ENCODE measurements at regions not wholly inside any gene's neighbourhood (a gene's known extent, or its start where the extent isn't known, plus 50 kb on each side); places are given as distances from the start of the nearest gene placed in this dataset.

DNA sequence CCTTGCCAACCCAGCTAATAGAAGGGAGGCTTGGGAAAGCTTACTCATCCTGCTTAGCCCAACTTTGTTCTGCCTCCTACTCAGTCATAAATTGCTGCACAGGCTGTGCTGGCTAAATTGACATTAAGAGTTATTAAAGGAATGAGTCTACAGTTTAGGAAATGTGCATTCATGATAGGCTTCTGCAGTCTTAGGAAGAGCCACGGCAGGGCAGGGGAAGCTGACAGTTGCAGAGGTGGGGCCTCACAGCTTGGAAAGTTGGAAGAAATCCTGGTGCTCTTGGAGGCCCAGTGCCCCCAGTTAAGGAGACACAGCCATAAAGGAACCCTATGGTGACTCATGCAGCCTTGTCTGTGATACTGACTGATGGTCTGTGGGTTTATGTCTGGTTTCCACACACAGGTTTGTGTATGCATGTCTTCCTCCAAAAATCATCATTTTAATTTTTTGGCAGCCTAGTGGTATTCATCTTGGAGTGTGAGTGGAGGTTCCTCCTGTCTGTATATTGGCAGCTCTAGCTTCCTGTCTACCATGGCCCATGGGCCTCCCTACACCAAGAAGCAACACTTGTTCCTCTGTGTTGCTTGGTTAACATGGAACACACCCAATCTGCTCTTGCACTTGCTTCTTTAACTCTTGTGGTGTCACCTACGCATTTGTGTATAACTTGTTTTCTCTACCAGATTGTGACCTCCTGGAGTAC is 135.0 kb upstream of the KL start:
- no peaks in the 10 kb centered on the region for H3K4me1 ChIP-seq (ENCODE audit: low read depth, poor library complexity, severe bottlenecking)
- no peak overlapping the region for H3K27ac ChIP-seq
- H2AFZ ChIP-seq (ENCODE audit: low read depth) = no peak overlapping the region
- H3K4me2 ChIP-seq = no peak overlapping the region
- no peak overlapping the region for H3K4me3 ChIP-seq (IDR thresholded peaks at IDR 0.05; ENCODE audit: insufficient read depth, low read depth, low read length)
- no peaks in the 10 kb centered on the region for H3K27me3 ChIP-seq (ENCODE audit: insufficient read depth, low read depth)
- H3K79me2 ChIP-seq (ENCODE audit: insufficient read depth, low read depth) = no peaks in the 10 kb centered on the region
- TF ChIP-seq, protein P1, sequence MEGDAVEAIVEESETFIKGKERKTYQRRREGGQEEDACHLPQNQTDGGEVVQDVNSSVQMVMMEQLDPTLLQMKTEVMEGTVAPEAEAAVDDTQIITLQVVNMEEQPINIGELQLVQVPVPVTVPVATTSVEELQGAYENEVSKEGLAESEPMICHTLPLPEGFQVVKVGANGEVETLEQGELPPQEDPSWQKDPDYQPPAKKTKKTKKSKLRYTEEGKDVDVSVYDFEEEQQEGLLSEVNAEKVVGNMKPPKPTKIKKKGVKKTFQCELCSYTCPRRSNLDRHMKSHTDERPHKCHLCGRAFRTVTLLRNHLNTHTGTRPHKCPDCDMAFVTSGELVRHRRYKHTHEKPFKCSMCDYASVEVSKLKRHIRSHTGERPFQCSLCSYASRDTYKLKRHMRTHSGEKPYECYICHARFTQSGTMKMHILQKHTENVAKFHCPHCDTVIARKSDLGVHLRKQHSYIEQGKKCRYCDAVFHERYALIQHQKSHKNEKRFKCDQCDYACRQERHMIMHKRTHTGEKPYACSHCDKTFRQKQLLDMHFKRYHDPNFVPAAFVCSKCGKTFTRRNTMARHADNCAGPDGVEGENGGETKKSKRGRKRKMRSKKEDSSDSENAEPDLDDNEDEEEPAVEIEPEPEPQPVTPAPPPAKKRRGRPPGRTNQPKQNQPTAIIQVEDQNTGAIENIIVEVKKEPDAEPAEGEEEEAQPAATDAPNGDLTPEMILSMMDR (conservative IDR thresholded peaks at IDR 0.05; ENCODE audit: low read depth, low read length) = no peak
- no peak overlapping the region for H3K9ac ChIP-seq
- H3K36me3 ChIP-seq (ENCODE audit: insufficient read depth) = no peaks in the 10 kb centered on the region
- H4K20me1 ChIP-seq (ENCODE audit: insufficient read depth) = no peaks in the 10 kb centered on the region

DNA sequence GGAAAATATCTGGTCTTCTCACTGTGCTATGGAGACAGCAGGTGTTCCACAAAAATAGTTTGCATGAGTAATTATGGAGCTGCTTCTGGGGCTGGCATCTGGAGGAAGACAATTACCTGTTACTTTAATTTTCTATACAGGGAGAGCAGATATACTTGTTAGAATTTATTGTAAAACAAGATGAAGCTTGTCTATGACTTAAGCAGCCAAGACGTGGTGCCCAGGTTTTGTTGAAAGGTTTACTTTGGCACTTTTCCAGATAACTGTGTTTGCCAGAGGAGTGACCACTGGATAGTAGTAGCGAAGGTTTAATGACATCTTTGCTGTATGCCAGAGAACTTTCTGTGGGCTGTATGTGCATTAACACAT is 134.5 kb upstream of the KL start:
- Histone ChIP-seq H4K20me1 (ENCODE audit: insufficient read depth) (no peaks in the 10 kb centered on the region), H3K36me3 (ENCODE audit: insufficient read depth) (no peaks in the 10 kb centered on the region), H3K4me1 (ENCODE audit: low read depth, poor library complexity, severe bottlenecking) (no peaks in the 10 kb centered on the region), H2AFZ (ENCODE audit: low read depth) (no peak overlapping the region), H3K79me2 (ENCODE audit: insufficient read depth, low read depth) (no peaks in the 10 kb centered on the region), H3K4me2 (no peak overlapping the region), H3K27me3 (ENCODE audit: insufficient read depth, low read depth) (no peaks in the 10 kb centered on the region), H3K27ac (no peak overlapping the region), H3K9ac (no peak overlapping the region), H3K4me3 (IDR thresholded peaks at IDR 0.05; ENCODE audit: insufficient read depth, low read depth, low read length) (no peak overlapping the region)
- TF ChIP-seq, protein P1 (conservative IDR thresholded peaks at IDR 0.05; ENCODE audit: low read depth, low read length) = no peak

DNA sequence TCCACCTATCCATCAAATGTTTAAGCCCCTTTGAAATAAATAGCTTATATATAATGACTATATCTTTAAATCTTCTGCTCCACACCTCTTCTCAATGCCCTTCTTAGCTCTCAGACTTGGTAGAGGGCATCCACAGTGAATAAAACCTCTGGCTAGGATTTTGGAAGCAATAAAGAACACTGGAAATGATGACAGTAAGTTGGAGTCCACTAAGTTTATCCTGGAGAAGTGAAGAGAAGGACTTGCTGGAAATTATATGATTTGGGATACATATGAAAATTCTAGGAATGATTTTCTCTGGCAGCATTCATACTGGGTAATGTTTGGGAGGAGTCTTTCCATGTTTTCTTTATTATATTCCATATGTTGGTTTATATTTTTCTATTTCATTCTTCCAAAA is 133.5 kb upstream of the KL start:
- H3K4me1 ChIP-seq (ENCODE audit: low read depth, poor library complexity, severe bottlenecking) = no peaks in the 10 kb centered on the region
- no peaks in the 10 kb centered on the region for H3K36me3 ChIP-seq (ENCODE audit: insufficient read depth)
- H3K79me2 ChIP-seq (ENCODE audit: insufficient read depth, low read depth) = no peaks in the 10 kb centered on the region
- no peak overlapping the region for H3K27ac ChIP-seq
- no peaks in the 10 kb centered on the region for H3K27me3 ChIP-seq (ENCODE audit: insufficient read depth, low read depth)
- H3K9ac ChIP-seq = no peak overlapping the region
- H3K4me3 ChIP-seq (IDR thresholded peaks at IDR 0.05; ENCODE audit: insufficient read depth, low read depth, low read length) = no peak overlapping the region
- no peak overlapping the region for H2AFZ ChIP-seq (ENCODE audit: low read depth)
- TF ChIP-seq, protein P1 (conservative IDR thresholded peaks at IDR 0.05; ENCODE audit: low read depth, low read length) = no peak
- H3K4me2 ChIP-seq = no peak overlapping the region
- H4K20me1 ChIP-seq (ENCODE audit: insufficient read depth) = no peaks in the 10 kb centered on the region

DNA sequence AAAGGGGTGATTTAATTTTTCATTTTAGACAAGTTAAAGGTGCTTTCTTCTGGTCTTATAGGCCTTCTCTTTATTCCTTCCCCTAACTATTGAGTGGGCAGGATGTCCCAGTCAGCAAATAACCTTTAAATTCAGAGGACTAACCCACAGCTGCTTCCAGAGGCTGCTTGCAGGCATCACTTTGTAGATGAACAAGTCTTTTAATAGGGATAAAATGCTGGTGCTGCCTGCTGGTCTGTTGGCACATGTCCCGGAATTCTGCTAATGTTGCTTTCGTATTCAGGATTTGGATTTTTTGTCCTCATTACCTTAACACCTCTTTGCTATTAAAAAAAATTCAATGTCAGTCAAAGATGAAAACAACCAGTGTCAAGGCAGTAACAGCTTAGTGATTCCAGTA is 132.7 kb upstream of the KL start:
- no peak overlapping the region for H3K4me2 ChIP-seq
- H3K9ac ChIP-seq = no peak overlapping the region
- TF ChIP-seq, protein P1 (conservative IDR thresholded peaks at IDR 0.05; ENCODE audit: low read depth, low read length) = no peak
- no peaks in the 10 kb centered on the region for H4K20me1 ChIP-seq (ENCODE audit: insufficient read depth)
- no peaks in the 10 kb centered on the region for H3K79me2 ChIP-seq (ENCODE audit: insufficient read depth, low read depth)
- no peak overlapping the region for H3K27ac ChIP-seq
- no peaks in the 10 kb centered on the region for H3K27me3 ChIP-seq (ENCODE audit: insufficient read depth, low read depth)
- no peak overlapping the region for H2AFZ ChIP-seq (ENCODE audit: low read depth)
- H3K36me3 ChIP-seq (ENCODE audit: insufficient read depth) = no peaks in the 10 kb centered on the region
- H3K4me1 ChIP-seq (ENCODE audit: low read depth, poor library complexity, severe bottlenecking) = no peaks in the 10 kb centered on the region
- no peak overlapping the region for H3K4me3 ChIP-seq (IDR thresholded peaks at IDR 0.05; ENCODE audit: insufficient read depth, low read depth, low read length)

All from KMS-11 (cell line).